ENCODE measurements at regions not wholly inside any gene's neighbourhood (a gene's known extent, or its start where the extent isn't known, plus 50 kb on each side); places are given as distances from the start of the nearest gene placed in this dataset.
"Not testable (repeated sequence)": the region's sequence is repeated elsewhere in the genome, so short reads cannot be mapped to it uniquely, and the experiment has no call there.

GRCh38 chr7:9106747-9107146 is 673.3 kb downstream of the NXPH1 start:
- DNase-seq (ENCODE audit: low read depth in 1 of 2, low spot score in 1 of 2): peak in 1 of 2 experiments; percentile 24
- no peak for TF ChIP-seq JUND (IDR thresholded peaks at IDR 0.05; ENCODE audit: low read depth)
- in situ Hi-C loops (cut with HindIII; ENCODE audit: low pct_unique_long_range_greater_than_20kb, low sequenced_read_pairs): no loop called here

- in situ Hi-C loops (cut with HindIII; ENCODE audit: low pct_unique_long_range_greater_than_20kb, low sequenced_read_pairs): no loop called here
- no peak for TF ChIP-seq JUND (IDR thresholded peaks at IDR 0.05; ENCODE audit: low read depth)
- peak in 1 of 2 experiments; percentile 18 for DNase-seq (ENCODE audit: low read depth in 1 of 2, low spot score in 1 of 2)
Measured at GRCh38 chr7:9120331-9120730, 686.9 kb downstream of the NXPH1 start.

GRCh38 chr7:9124320-9124719 is 690.9 kb downstream of the NXPH1 start:
- no peak for DNase-seq (ENCODE audit: low read depth in 1 of 2, low spot score in 1 of 2)
- in situ Hi-C loops (cut with HindIII; ENCODE audit: low pct_unique_long_range_greater_than_20kb, low sequenced_read_pairs): no loop called here
- TF ChIP-seq JUND (IDR thresholded peaks at IDR 0.05; ENCODE audit: low read depth): no peak

GRCh38 chr7:9125246-9125645 is 691.8 kb downstream of the NXPH1 start:
- TF ChIP-seq JUND (IDR thresholded peaks at IDR 0.05; ENCODE audit: low read depth): no peak
- in situ Hi-C loops (cut with HindIII; ENCODE audit: low pct_unique_long_range_greater_than_20kb, low sequenced_read_pairs): no loop called here
- DNase-seq (ENCODE audit: low read depth in 1 of 2, low spot score in 1 of 2): no peak

- TF ChIP-seq JUND (IDR thresholded peaks at IDR 0.05; ENCODE audit: low read depth): no peak
- DNase-seq (ENCODE audit: low read depth in 1 of 2, low spot score in 1 of 2): no peak
- in situ Hi-C loops (cut with HindIII; ENCODE audit: low pct_unique_long_range_greater_than_20kb, low sequenced_read_pairs): no loop called here
Measured at GRCh38 chr7:9127901-9128300, 694.5 kb downstream of the NXPH1 start.

DNA sequence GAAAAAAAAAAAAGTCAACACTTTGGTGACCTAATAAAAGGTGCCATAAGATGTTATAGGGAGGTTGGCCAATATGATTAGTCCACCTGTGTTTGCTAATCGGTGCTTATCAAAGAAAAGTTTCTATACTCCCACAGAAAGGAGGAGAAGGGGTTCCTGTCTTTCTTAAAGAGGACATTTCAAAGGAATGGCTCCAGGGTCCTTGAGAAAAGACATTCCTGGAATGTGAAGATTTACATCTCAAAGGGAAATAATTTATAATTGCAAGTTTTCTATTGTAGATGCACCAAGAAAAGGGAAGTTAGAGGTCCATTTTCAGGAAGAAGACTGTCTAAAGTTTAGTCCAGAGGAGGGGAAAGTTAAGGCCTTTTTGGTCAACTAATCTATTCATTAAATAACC is 715.3 kb downstream of the NXPH1 start:
- in situ Hi-C loops (cut with HindIII; ENCODE audit: low pct_unique_long_range_greater_than_20kb, low sequenced_read_pairs): no loop called here
- no peak for TF ChIP-seq JUND (IDR thresholded peaks at IDR 0.05; ENCODE audit: low read depth)
- DNase-seq (ENCODE audit: low read depth in 1 of 2, low spot score in 1 of 2): no peak

DNA sequence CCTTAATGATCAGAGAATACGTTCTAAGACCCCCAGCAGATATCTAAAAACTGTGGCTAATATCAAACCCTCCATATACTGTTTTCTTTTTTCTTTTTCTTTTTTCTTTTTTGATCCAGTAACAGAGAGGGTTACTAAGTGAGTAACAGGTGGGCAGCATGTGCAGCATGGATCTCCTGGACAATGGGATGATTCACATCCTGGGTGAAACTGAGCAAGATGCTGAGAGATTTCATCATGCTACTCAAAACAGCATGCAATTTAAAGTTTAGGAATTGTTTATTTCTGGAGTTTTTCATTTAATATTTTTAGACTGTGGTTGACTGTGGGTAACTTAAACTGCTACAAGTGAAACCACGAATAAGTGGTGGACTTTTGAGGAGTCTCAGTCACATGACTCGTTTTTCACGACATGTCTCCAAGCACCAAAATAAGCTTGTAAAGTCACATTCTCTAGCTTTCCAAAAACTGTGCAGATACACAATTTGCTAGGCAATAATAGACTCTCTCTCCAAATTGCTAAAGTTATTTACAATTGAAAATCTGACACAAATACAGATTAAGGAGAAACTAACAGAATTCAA is 716.2 kb downstream of the NXPH1 start:
- in situ Hi-C loops (cut with HindIII; ENCODE audit: low pct_unique_long_range_greater_than_20kb, low sequenced_read_pairs): no loop called here
- no peak for TF ChIP-seq JUND (IDR thresholded peaks at IDR 0.05; ENCODE audit: low read depth)
- no peak for DNase-seq (ENCODE audit: low read depth in 1 of 2, low spot score in 1 of 2)

- in situ Hi-C loops (cut with HindIII; ENCODE audit: low pct_unique_long_range_greater_than_20kb, low sequenced_read_pairs); DNase-seq (ENCODE audit: low read depth in 1 of 2, low spot score in 1 of 2): not testable (repeated sequence)
Measured at GRCh38 chr7:9163691-9164090, 730.3 kb downstream of the NXPH1 start.

DNA sequence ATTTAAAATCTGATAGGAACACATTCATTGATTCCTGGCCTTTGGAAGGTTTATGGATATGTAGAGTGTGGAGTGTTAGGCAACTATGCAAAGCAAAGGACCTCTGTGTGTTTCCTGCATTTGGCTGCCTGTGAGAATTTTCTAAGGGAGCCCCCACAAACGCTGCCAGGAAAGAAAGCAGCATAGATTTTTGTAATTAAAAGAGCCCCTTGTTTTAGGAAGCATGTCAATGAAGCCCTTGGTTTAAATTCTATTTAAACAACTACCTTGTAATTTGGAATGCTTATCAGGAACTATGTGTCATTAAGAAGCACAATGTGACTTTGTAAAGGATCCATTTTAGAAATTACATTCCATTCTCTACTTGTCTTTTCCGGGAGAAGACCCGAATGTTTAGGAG is 742.5 kb downstream of the NXPH1 start:
- no peak for DNase-seq (ENCODE audit: low read depth in 1 of 2, low spot score in 1 of 2)
- TF ChIP-seq JUND (IDR thresholded peaks at IDR 0.05; ENCODE audit: low read depth): no peak
- in situ Hi-C loops (cut with HindIII; ENCODE audit: low pct_unique_long_range_greater_than_20kb, low sequenced_read_pairs): no loop called here

- in situ Hi-C loops (cut with HindIII; ENCODE audit: low pct_unique_long_range_greater_than_20kb, low sequenced_read_pairs): no loop called here
- TF ChIP-seq JUND (IDR thresholded peaks at IDR 0.05; ENCODE audit: low read depth): no peak
- DNase-seq (ENCODE audit: low read depth in 1 of 2, low spot score in 1 of 2): no peak
Measured at GRCh38 chr7:9181356-9181755, 747.9 kb downstream of the NXPH1 start.

- in situ Hi-C loops (cut with HindIII; ENCODE audit: low pct_unique_long_range_greater_than_20kb, low sequenced_read_pairs): no loop called here
- TF ChIP-seq JUND (IDR thresholded peaks at IDR 0.05; ENCODE audit: low read depth): no peak
- no peak for DNase-seq (ENCODE audit: low read depth in 1 of 2, low spot score in 1 of 2)
Measured at GRCh38 chr7:9186730-9187129, 753.3 kb downstream of the NXPH1 start.

DNA sequence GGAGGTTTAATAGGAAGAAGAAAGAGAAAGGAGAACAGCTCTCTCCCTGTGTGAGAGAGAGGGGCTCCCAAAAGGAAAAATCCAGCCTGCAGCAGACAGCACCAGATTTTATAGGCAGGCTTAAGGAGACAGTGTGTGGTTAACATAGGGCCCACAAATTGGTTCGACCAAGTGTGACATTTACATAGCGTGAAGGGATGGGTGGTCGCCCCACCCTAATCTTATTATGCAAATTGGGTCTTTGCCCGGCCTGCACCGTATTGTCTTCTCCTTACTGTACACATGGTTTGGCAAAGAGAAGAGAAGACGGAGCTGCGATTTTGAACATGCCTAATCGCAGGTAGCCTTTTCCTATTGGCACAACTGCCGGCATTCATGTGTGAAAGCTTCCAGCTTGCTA is 756.3 kb downstream of the NXPH1 start:
- TF ChIP-seq JUND (IDR thresholded peaks at IDR 0.05; ENCODE audit: low read depth): no peak
- DNase-seq (ENCODE audit: low read depth in 1 of 2, low spot score in 1 of 2): no peak
- in situ Hi-C loops (cut with HindIII; ENCODE audit: low pct_unique_long_range_greater_than_20kb, low sequenced_read_pairs): no loop called here

DNA sequence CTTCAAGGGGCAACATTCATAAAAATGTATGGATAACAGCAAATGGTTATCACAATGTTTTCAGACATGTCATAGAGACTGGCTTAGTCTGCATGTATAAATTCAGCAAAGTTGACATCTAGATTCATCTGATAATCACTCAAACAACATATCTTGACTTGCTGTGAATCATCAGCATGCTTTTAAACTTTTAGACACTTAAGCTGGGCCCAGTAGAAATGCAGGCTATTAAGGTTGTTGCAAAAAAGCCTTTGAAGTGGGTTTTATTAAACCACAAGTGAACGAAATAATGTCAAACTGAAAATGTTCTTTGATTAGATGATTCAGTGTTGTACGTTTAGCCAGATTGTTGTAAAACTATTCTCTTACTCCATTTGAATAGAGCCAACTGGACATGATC is 759.6 kb downstream of the NXPH1 start:
- in situ Hi-C loops (cut with HindIII; ENCODE audit: low pct_unique_long_range_greater_than_20kb, low sequenced_read_pairs): no loop called here
- no peak for DNase-seq (ENCODE audit: low read depth in 1 of 2, low spot score in 1 of 2)
- TF ChIP-seq JUND (IDR thresholded peaks at IDR 0.05; ENCODE audit: low read depth): no peak

DNA sequence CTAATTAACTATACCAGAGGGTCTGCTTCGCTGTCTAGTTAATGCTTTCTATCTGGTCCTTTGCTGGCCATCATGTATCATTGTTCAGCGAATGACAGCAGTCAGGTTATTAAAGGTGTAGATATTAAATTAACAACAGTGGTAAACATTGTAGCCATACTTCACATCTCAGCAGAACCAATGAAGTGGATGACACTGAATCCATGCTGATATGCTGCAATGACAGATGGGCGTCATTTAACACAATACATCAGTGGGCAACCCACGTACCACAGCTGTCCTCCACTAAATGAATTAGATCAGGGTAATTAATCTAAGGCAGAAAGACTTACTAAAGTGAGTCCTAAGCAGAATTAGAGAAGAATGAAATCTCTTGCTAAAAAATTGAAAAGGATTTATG is 767.2 kb downstream of the NXPH1 start:
- in situ Hi-C loops (cut with HindIII; ENCODE audit: low pct_unique_long_range_greater_than_20kb, low sequenced_read_pairs): no loop called here
- DNase-seq (ENCODE audit: low read depth in 1 of 2, low spot score in 1 of 2): no peak
- no peak for TF ChIP-seq JUND (IDR thresholded peaks at IDR 0.05; ENCODE audit: low read depth)
